ENCODE measurements at regions not wholly inside any gene's neighbourhood (a gene's known extent, or its start where the extent isn't known, plus 50 kb on each side); places are given as distances from the start of the nearest gene placed in this dataset.

DNA sequence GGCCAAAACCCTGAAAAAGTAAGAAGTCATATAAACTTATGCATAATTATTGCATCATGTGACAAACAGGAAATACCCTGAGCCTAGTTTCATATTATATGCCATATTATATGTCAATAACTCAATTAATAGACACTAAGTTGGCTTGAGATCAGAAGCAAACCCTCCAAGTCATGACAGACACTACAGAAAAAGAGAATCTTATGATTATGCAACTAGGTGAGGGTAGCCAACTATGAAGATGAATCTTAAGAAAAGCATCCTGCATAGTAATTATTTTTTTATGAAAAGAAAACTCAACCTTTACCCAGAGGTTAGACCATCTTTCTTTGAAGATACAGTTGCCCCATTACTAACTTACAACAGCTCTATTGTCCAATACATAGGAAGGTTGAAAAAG, 192.4 kb upstream of the VEPH1 start:
- peaks cover 16% of the 10 kb centered on the region for H3K27me3 Mint-ChIP-seq (ENCODE audit: low read depth)

DNA sequence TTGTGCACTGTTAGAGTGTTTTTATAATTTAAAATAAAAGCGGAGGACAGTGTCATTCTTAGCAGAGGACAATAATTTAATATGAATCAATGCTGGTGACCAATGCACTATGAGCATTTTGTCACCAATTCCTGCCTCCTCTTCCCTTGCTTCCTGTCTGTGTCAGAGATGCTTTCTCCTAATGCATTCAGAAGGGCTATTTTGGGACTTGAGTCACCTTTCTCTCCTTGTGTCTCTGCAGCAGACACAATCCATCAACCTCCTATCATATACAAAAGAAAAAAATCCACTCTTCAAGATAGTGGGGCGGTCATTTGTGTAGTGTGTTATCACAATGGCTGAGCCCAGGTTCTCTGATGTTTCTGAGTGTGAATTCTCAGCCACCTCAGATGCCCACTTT, 191.9 kb upstream of the VEPH1 start:
- DNase-seq (ENCODE audit: low spot score), result no peak
- H3K9me3 Mint-ChIP-seq (ENCODE audit: low read depth), result peaks cover 2% of the 10 kb centered on the region
- H3K27me3 Mint-ChIP-seq (ENCODE audit: low read depth), result peaks cover 15% of the 10 kb centered on the region

More for the DNA sequence above, 192.4 kb upstream of the VEPH1 start:
- no peaks in the 10 kb centered on the region for H3K4me1 Mint-ChIP-seq (ENCODE audit: low read depth)
- no peaks in the 10 kb centered on the region for H3K36me3 Mint-ChIP-seq (ENCODE audit: low read depth)
- H3K9me3 Mint-ChIP-seq (ENCODE audit: low read depth), result no peaks in the 10 kb centered on the region
- no peak for DNase-seq (ENCODE audit: low spot score)
- TF ChIP-seq, protein P1, sequence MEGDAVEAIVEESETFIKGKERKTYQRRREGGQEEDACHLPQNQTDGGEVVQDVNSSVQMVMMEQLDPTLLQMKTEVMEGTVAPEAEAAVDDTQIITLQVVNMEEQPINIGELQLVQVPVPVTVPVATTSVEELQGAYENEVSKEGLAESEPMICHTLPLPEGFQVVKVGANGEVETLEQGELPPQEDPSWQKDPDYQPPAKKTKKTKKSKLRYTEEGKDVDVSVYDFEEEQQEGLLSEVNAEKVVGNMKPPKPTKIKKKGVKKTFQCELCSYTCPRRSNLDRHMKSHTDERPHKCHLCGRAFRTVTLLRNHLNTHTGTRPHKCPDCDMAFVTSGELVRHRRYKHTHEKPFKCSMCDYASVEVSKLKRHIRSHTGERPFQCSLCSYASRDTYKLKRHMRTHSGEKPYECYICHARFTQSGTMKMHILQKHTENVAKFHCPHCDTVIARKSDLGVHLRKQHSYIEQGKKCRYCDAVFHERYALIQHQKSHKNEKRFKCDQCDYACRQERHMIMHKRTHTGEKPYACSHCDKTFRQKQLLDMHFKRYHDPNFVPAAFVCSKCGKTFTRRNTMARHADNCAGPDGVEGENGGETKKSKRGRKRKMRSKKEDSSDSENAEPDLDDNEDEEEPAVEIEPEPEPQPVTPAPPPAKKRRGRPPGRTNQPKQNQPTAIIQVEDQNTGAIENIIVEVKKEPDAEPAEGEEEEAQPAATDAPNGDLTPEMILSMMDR (IDR thresholded peaks at IDR 0.05), result no peak
- H3K4me3 Mint-ChIP-seq (ENCODE audit: unreplicated experiment), result no peak overlapping the region
- H3K27ac Mint-ChIP-seq (ENCODE audit: unreplicated experiment), result no peak overlapping the region

DNA sequence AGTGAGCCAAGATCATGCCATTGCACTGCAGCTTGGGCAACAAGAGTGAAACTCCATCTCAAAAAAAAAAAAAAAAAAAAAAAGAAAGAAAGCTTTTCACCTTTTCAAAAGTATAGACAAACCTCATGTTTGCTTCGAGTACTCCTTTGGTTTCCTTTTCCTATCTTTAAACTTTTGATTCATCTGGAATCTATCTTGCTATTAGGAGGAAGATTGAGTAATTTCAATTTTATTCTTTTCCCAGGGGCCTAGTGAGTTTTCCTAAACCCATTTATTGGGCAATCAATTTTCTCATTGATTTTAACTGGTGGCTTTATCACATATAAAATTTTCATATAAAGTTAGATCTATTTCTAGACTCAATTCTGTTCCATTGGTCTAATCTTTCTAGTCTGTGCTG, 190.5 kb upstream of the VEPH1 start:
- no peak for DNase-seq (ENCODE audit: low spot score)
- Mint-ChIP-seq H3K27ac (ENCODE audit: unreplicated experiment) (no peak overlapping the region), H3K27me3 (ENCODE audit: low read depth) (peaks cover 14% of the 10 kb centered on the region), H3K36me3 (ENCODE audit: low read depth) (peaks cover 3% of the 10 kb centered on the region), H3K9me3 (ENCODE audit: low read depth) (peaks cover 6% of the 10 kb centered on the region), H3K4me3 (ENCODE audit: unreplicated experiment) (no peak overlapping the region), H3K4me1 (ENCODE audit: low read depth) (no peaks in the 10 kb centered on the region)
- TF ChIP-seq, protein P1 (IDR thresholded peaks at IDR 0.05), result no peak

More for the DNA sequence above, 191.9 kb upstream of the VEPH1 start:
- TF ChIP-seq, protein P1 (IDR thresholded peaks at IDR 0.05), result no peak
- H3K4me3 Mint-ChIP-seq (ENCODE audit: unreplicated experiment), result no peak overlapping the region
- no peaks in the 10 kb centered on the region for H3K4me1 Mint-ChIP-seq (ENCODE audit: low read depth)
- no peak overlapping the region for H3K27ac Mint-ChIP-seq (ENCODE audit: unreplicated experiment)
- peaks cover under 1% of the 10 kb centered on the region for H3K36me3 Mint-ChIP-seq (ENCODE audit: low read depth)

DNA sequence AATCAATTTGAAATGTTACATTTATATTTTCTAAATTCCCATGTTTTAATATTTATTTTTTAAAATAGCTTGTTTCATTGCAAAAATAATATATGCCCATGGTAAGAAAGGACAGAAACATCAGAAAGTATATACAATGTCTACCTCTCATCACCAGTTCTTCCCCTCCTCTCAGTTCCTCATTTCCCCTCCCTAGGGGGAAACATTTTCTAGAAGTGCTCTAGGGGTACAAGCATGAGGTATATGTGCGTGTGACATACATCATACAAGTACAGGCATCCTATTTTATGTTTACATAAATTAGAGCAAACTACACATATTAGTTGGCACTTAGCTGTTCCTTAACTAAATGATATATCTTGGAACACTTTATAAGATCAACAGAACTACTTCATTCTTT, 189.3 kb upstream of the VEPH1 start:
- Mint-ChIP-seq H3K9me3 (ENCODE audit: low read depth) (peaks cover 14% of the 10 kb centered on the region), H3K36me3 (ENCODE audit: low read depth) (peaks cover 3% of the 10 kb centered on the region), H3K4me1 (ENCODE audit: low read depth) (no peaks in the 10 kb centered on the region), H3K27ac (ENCODE audit: unreplicated experiment) (no peak overlapping the region), H3K4me3 (ENCODE audit: unreplicated experiment) (no peak overlapping the region), H3K27me3 (ENCODE audit: low read depth) (peaks cover 9% of the 10 kb centered on the region)
- no peak for DNase-seq (ENCODE audit: low spot score)
- TF ChIP-seq, protein P1 (IDR thresholded peaks at IDR 0.05), result no peak

DNA sequence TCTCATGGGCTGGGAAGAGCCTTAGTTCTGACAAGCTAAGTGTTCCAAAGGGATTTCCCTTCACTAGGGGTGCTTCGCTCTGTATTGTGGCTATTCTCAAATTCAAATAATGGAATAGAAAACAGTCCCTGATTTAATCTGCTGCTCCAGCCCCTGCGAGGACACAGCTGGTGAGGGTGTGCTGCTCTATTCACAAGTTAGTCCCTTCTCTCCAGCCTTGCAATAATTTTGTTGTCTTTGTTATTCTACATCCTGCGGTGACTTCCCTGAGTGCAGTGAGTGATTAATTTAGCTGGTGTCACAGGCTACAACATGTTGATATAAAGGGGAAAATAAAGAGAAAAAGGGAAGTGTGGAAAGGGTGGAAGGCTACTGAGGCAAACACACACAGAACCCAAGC, 180.5 kb upstream of the VEPH1 start:
- TF ChIP-seq, protein P1 (IDR thresholded peaks at IDR 0.05), result no peak
- no peak for DNase-seq (ENCODE audit: low spot score)
- peaks cover 1% of the 10 kb centered on the region for H3K36me3 Mint-ChIP-seq (ENCODE audit: low read depth)
- peaks cover 3% of the 10 kb centered on the region for H3K27me3 Mint-ChIP-seq (ENCODE audit: low read depth)
- no peak overlapping the region for H3K27ac Mint-ChIP-seq (ENCODE audit: unreplicated experiment)
- H3K4me3 Mint-ChIP-seq (ENCODE audit: unreplicated experiment), result no peak overlapping the region
- peaks cover 25% of the 10 kb centered on the region for H3K9me3 Mint-ChIP-seq (ENCODE audit: low read depth)
- no peaks in the 10 kb centered on the region for H3K4me1 Mint-ChIP-seq (ENCODE audit: low read depth)
